GM12801 (cell line): ENCODE measurements at regions not wholly inside any gene's neighbourhood (a gene's known extent, or its start where the extent isn't known, plus 50 kb on each side); places are given as distances from the start of the nearest gene placed in this dataset.

ENCODE experiments used
- TF ChIP-seq, protein P1 (sequence below): IDR thresholded peaks from one replicate; pipeline ENCODE4 v1.5.1; 2011; ENCODE audit warnings: control low read depth; ENCODE audit not compliant: insufficient read length; ENCODE audit errors: extremely low read depth

DNA sequence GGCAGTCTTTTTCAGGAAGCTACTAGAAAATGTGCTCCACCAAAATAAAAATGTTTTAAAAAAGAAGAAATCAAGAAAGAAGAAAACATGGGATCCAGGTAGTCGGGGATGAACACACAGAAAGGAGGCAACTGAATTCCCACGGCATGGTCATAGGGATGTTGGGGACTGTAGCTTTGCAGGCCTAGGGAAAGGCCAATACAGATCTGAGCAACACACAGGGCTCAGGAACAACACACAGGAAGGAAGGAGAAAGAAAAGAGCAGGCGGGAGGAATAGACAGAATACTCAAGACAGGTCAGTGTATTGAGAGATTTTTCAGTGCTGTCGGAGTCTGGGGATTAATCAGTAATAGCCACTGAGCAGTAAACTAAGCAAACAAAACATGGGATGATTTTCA is 142.7 kb upstream of the SYT6 start:
- TF ChIP-seq, protein P1, sequence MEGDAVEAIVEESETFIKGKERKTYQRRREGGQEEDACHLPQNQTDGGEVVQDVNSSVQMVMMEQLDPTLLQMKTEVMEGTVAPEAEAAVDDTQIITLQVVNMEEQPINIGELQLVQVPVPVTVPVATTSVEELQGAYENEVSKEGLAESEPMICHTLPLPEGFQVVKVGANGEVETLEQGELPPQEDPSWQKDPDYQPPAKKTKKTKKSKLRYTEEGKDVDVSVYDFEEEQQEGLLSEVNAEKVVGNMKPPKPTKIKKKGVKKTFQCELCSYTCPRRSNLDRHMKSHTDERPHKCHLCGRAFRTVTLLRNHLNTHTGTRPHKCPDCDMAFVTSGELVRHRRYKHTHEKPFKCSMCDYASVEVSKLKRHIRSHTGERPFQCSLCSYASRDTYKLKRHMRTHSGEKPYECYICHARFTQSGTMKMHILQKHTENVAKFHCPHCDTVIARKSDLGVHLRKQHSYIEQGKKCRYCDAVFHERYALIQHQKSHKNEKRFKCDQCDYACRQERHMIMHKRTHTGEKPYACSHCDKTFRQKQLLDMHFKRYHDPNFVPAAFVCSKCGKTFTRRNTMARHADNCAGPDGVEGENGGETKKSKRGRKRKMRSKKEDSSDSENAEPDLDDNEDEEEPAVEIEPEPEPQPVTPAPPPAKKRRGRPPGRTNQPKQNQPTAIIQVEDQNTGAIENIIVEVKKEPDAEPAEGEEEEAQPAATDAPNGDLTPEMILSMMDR = no peak

DNA sequence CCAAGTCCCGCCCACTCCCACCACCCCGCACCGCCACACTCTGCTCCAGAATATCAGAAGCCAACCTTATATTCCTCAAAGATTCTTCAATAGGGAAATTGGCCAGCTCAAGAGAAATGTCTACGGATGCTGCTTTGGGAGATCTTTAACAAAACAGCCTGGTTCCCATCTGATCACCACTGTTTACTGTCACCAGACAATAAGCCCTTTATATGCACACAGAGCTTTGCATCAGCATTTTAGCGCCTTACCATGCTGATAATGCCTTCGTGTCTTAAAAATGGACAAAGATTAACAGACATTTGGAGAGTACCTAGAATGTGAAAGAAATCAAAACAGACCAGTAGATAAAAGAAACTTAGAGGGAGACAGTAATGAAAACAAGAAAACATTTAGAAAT is 141.7 kb upstream of the SYT6 start:
- TF ChIP-seq, protein P1 = no peak

DNA sequence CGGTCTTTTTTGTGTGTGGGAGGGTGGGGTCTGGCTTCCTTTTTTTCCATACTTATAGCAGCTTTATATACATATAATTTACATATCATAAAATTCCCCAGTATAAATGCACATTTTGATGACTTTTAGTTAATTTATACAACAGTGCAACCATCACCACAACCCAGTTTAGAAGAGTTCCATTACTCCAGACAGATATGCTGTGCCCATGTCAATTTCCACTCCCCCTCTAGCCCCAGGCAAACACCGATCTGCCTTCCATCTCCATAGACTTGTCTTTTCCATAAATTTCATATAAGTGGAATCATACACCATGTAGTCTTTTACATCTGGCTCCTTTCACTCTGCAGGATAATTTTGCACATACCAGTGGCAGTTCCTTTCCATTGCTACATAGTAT is 139.2 kb upstream of the SYT6 start:
- TF ChIP-seq, protein P1 = no peak

DNA sequence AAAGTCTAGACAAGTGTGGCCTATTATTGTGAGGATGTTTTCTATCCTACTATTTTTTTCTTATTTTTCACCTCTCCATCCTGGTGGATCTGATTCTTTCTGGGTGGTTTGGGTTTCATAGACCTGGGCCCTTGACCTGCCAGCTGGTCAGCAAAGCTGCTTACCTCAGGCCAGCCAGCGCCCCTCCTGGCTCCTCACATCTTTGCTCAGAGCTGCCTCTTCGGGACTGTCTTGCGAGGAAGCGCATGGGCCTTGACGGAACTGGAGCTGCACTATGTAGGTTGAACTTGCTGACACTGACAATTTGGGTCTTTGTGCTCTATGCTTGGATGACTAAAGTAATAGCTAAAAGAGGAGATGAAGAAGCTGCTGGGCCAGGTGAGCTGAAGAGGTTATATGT is 138.5 kb upstream of the SYT6 start:
- TF ChIP-seq, protein P1 = no peak

DNA sequence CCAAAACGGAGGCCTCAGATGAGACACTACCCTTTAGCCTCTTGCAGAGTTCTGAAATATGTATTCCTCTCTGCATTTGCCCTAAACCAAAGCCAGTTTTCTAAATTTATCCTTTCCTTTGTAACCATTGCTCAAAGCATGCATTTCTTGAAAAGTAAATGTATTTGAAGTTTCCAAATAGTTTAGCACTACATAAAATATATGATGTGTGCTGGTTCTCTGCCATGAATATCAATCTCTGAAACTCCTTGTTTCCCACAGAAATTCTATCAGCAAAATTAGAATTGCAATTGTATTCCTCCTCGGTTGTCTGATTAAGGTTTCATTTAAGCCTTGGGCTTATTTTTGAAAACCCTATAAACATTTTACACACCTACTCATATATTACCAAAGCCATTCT is 137.1 kb upstream of the SYT6 start:
- TF ChIP-seq, protein P1 = no peak

DNA sequence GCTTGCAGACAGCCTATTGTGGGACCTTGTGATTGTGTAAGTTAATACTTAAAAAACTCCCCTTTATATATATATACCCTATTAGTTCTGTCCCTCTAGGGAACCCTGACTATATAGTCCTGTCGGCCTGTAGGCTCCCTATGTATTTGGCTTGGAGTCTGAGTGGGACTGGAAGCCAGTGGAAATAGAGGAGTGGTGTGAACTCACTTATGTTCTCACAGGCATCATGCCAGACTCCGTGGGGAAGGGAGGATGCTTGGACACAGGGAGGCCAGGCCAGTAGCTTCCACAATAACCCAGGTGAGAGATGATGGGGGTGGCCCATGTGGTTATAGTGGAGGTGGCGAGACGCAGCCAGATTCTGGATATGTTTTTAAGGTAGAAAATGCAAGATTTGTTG is 136.7 kb upstream of the SYT6 start:
- TF ChIP-seq, protein P1 = no peak

DNA sequence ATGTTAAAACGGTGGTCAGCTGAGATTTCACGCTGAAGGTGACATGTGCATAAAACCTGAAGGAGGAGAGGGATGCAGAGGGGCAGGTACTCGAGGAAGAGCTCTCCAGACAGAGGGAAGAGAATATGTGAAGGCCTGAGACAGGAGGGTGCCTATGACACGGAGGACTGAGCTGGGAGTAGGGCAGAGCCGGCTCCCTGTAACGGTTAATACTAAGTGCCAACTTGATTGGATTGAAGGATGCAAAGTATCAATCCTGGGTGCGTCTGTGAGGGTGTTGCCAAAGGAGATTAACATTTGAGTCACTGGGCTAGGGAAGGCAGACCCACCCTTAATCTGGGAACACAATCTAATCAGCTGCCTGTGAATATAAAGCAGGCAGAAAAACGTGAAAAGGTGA is 136.2 kb upstream of the SYT6 start:
- TF ChIP-seq, protein P1 = no peak

DNA sequence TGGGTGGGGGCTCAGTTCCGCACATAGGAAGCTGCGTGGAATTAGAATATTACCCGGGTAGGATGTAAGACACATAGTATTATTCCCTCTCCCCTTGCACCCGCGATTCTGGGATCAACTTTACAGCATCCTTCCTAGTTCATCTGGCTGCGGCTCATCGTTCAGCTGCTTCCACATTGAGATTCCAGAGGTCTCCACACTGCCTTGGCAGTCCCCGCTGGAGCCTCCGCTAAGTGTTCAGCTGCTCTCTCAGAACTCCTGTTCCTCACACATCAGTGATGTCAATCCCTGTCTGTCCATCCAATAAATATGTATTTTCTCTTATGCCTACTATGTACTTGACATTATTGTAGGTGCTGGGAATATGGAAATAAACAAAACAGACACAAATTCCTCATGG is 135.6 kb upstream of the SYT6 start:
- TF ChIP-seq, protein P1 = no peak
